ENCODE measurements at regions not wholly inside any gene's neighbourhood (a gene's known extent, or its start where the extent isn't known, plus 50 kb on each side); places are given as distances from the start of the nearest gene placed in this dataset.

DNA sequence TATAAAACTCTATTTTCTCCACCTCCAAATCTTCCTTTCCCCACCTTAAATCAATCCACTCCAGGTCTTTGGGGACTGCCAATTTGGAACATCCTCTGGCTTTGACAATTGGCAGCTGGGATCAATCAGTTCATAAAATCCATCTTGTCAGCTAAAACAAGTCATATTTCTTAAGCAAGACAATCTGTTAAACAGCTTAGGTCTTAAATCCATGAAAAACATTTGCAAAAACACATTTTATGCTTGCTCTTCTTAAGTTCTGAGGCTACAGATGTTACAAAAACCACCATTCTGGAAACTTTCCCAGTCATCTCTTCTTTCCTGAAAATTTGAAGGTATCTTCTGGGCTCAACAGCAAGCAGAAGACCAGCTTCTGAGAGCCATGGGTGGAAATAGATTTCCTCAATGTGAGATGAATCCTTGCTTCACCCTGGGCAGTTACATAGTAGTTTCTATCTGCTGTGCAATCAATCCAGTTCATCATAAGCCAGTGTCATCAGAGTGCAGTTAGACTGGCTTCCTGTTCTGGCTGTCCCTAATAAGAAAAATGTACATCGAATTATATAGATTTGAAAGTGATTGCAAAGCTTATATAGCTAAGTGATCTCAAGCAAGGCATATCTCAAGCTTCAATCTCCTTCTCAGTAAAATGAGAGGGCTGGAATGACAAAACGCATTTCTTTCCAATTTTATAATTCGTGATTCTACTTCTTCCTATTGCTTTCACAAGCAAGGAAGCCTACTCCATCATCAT is 402.7 kb upstream of the INTU start:
- TF ChIP-seq, protein P1, sequence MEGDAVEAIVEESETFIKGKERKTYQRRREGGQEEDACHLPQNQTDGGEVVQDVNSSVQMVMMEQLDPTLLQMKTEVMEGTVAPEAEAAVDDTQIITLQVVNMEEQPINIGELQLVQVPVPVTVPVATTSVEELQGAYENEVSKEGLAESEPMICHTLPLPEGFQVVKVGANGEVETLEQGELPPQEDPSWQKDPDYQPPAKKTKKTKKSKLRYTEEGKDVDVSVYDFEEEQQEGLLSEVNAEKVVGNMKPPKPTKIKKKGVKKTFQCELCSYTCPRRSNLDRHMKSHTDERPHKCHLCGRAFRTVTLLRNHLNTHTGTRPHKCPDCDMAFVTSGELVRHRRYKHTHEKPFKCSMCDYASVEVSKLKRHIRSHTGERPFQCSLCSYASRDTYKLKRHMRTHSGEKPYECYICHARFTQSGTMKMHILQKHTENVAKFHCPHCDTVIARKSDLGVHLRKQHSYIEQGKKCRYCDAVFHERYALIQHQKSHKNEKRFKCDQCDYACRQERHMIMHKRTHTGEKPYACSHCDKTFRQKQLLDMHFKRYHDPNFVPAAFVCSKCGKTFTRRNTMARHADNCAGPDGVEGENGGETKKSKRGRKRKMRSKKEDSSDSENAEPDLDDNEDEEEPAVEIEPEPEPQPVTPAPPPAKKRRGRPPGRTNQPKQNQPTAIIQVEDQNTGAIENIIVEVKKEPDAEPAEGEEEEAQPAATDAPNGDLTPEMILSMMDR (IDR thresholded peaks at IDR 0.05; ENCODE audit: borderline replicate concordance, extremely low read depth, low read length, poor library complexity, severe bottlenecking), result no peak
- no peak for TF ChIP-seq EZH2 (IDR thresholded peaks at IDR 0.05; ENCODE audit: borderline replicate concordance, low read depth, low read length, severe bottlenecking)
